Skin of body (tissue), 1 donor: ENCODE measurements at regions not wholly inside any gene's neighbourhood (a gene's known extent, or its start where the extent isn't known, plus 50 kb on each side); places are given as distances from the start of the nearest gene placed in this dataset.

ENCODE experiments used
- DNase-seq: peaks from one replicate; lab custom pipeline; 2025; lab: John Stamatoyannopoulos, UW

DNA sequence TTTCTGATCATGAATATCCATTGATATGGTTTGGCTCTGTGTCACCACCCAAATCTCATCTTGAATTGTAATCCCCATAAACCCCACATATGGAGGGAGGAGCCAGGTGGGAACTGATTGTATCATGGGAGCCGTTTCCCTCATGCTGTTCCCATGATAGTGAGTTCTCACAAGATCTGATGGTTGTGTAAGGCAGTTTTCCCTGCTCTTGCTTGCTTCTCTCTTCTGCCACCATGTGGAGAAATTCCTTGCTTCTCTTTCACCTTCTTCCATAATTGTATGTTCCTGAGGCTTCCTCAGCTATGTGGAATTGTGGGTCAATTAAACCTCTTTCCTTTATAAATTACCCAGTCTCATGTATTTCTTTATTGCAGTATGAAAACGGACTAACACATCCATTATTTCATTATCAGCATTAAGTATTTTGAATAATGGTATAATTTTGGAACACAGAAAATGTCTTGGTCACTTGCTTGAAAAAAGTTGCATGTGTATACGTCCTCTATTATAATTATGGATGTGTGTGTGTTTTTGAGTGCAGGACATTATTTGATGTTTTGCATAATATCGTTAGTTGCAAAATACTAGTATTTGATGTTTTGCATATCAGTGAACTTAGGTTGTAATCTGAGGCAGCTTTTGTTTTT lies 334.6 kb downstream of the PCDH10 start:
- DNase-seq, result no peak

DNA sequence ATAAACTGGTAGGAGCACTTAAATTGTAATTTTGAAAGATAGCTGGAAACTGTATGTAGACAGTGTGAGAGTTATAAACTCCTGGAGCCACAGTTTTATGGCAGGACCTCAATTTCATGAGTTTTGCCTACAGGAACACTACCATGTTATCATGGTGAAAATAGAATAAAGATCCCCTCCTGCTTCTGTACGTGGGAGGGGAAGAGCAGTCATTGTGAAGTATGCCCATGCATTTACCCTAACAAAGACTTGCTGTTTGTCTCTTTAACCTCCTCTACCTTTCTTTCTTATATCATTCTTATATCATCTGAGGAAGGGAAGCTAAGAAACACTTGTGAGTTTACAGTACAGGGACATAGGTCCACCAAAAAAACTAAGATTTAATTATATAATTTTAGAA lies 327.0 kb downstream of the PCDH10 start:
- DNase-seq, result no peak

DNA sequence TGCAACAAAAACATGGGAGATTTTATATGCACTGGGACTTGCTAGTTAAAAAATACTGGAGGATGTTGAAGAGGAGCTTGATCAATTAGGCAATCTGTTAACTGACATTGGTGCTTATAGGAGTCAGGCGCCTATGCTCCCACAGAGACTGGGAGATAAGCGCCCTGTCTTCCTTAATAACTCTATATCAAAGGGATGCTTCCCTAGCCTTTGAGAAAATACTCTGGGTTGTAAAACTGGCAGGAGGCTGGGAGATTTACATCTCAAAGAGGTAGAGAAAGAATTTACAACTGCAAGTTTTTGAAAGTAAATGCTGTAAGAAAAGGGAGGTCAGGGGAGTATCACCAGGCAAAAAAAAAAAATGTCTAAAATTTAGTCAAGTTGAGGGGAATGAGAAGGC lies 325.4 kb downstream of the PCDH10 start:
- no peak for DNase-seq

DNA sequence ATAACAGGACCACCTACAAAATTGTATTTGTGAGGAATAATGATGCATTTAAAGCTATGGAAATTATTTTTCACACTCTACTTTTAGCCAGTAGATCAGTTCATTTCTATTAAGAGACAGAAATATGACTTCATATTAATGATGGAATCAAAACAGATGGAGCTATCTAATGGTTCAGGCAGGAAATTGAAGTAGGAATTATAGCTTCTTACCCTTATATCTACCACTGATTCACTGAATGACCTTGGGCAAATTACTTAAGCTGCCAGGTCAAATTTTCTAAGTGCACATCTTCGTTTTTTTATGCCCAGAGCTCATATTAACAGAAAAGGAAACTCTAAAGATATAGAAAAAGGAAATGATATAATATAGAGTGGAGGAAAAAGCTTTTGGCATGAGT lies 323.1 kb downstream of the PCDH10 start:
- DNase-seq, result no peak

DNA sequence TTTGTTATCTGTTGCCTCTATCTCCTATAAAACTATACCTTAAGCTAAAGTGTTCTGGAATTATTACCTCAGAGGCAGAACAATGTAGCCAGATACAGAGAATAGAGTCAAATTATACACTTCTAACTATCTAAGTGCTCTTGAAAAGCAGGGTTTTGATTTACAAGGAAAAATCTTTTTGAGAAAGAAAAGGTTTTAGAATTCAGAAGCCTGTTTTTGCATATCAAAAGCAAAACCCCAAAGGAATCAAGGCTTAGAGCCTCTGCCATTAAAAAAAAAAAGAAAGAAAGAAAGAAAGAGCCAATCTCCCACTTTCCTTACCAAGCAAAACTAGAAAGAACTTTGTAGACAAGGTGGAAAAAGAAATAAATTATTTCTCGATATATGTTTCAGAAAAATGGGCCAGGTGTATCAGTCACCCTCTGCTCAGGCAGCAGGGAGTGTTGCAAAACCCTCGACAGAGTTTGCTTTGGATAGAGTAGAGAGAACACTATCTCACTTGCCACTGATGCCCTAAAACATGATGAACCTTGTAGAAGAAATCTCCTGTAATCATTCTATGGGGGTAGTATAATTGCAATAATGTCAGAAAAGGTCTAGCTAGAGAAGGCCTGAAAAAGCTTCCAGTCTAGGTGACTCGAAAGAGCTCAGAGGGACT lies 318.3 kb downstream of the PCDH10 start:
- DNase-seq, result no peak

- no peak for DNase-seq
Observed at GRCh38 chr4:133465022-133465421, 315.9 kb downstream of the PCDH10 start.

DNA sequence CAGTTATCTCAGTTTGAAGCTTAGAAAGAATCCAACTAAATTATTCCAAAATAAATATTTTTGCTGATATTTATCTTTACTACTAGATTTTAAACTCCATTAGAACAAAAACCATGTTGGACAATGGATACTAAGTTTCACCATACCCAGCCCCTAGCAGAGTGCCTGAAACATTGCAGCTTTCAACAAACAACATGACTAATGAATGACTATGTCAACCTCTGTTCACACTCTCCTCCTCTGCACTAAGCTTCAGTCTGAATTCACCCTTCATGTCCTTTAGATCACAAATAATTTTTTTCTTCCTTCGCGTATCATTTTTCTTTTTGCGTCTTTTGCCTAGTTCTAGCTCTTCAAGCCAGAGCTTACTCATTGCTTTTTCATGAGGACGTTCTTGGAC lies 315.2 kb downstream of the PCDH10 start:
- no peak for DNase-seq

GRCh38 chr4:133452678-133453077 lies 303.6 kb downstream of the PCDH10 start:
- no peak for DNase-seq

DNA sequence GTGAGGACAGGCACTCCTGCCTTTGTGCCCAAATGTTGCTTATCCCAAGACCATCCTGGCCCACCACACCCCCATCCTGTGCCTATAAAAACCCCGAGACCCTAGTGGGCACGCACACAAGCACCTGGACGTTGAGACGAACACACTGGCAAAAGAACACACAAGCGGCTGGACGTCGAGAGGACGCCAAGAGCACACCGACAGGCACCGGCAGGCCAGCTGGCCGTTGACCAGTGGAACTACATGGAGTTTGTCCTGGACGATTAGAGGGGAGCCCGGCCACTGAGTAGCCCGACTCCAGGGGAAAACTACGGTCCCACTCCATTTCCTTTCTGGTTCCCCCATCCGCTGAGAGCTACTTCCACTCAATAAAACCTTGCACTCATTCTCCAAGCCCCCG lies 301.7 kb downstream of the PCDH10 start:
- no peak for DNase-seq

- no peak for DNase-seq
Observed at GRCh38 chr4:133440404-133440803, 291.3 kb downstream of the PCDH10 start.

DNA sequence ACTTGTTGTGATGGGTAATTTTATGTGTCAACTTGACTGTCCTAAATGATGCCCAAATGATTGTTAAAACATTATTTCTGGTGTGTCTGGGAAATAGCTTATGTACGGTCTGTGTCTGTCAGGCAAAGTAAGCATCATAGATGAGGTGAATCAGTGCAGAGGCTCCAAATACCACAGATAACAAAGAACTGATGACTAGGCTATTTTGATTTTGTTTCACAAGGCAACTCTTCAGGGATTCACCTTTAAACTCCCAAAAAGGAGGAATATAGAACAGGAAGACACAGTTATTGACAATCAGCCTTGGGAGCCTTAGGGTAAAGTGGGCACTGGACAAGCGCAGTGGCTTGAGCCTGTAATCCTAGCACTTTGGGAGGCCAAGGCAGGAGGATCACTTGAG lies 290.7 kb downstream of the PCDH10 start:
- no peak for DNase-seq

DNA sequence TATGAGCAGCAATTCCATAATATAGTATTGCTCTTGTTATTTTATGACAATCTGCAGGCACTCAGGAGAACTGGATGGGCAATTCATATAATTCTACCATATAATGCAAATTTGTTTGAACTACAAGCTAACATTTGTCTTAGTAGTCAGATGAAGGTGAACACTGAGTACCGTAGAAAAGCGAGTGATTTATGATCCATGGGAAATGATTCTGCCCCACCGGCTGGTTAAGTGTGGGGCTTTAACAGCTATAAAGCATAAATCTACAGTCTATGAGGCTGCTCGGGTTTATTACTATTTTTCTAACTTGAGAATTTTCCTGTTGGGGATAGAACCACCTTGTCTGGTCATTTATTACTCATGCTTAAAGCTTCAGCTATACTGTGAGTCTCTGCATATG lies 275.5 kb downstream of the PCDH10 start:
- DNase-seq, result no peak

GRCh38 chr4:133403913-133404312 lies 254.8 kb downstream of the PCDH10 start:
- no peak for DNase-seq

GRCh38 chr4:133402616-133403015 lies 253.5 kb downstream of the PCDH10 start:
- no peak for DNase-seq

- DNase-seq, result no peak
Observed at GRCh38 chr4:133394971-133395627, 246.0 kb downstream of the PCDH10 start.

DNA sequence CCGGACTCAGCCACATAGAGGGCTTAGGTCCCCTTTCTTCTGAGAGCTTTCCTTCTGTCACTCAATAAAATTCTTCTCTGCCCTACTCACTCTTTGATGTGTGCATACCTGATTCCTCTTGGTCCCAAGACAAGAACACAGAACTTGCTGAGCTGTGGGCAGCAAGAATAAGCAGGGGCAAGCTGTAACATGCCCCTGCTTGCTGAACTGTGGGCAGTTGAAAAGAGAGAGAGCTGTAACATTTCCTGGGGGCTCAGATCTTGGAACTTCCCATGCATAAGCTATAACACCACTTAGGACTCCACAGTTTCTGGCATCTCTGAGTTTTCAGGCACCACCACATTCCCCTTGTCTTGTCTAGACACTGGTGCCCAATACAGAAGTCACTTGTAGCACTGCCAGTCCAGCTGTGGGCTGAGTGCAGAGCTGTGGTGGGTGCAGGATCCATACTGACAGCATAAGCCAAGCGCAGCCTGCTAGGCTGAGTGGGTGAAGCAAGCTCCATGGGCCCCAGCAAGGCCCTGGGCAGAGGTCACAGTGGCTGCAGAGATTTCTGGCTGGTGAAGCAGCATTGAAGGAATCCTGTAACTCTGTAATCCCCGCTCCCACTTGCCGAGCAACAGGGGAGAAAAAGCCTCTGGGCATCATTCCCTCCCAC lies 241.2 kb downstream of the PCDH10 start:
- no peak for DNase-seq

GRCh38 chr4:133389029-133389428 lies 239.9 kb downstream of the PCDH10 start:
- DNase-seq, result no peak

GRCh38 chr4:133385161-133385954 lies 236.3 kb downstream of the PCDH10 start:
- DNase-seq, result no peak

GRCh38 chr4:133379681-133380438 lies 230.8 kb downstream of the PCDH10 start:
- no peak for DNase-seq

DNA sequence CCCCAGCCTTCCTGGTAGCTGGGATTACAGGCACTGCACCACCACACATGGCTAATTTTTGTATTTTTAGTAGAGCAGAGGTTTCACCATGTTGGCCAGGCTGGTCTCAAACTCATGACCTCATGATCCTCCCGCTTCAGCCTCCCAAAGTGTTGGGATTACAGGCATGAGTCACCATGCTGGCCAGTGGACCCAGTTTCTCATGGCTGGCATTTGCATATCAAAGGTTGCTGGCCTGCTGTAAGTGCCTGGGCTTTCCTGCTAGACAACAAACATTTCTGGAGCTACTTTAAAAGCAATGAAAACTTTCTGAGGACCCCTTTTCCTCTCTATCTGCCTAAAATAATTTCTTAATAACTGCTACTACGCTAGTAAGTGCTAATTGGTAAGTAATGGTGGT lies 228.2 kb downstream of the PCDH10 start:
- DNase-seq, result no peak

DNA sequence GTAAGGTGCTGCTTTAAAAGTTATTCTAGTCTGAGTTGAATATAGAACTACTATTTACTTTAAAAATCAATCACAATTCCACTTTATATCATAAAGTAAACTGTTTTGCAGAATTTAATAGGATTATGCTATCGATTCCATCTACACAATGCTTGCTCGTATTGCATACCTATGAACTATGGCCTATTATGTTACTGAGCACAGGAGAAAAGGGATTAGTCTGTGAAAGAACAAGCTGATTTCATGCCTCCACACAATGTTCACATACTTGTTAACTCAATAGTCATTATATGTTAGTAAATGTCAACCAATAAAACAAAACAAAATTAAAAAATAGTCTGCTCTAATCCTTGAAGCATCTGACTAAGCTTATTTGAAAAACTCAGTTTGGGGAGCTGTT lies 223.6 kb downstream of the PCDH10 start:
- DNase-seq, result no peak
